ENCODE measurements at regions not wholly inside any gene's neighbourhood (a gene's known extent, or its start where the extent isn't known, plus 50 kb on each side); places are given as distances from the start of the nearest gene placed in this dataset.
"Not testable (repeated sequence)": the region's sequence is repeated elsewhere in the genome, so short reads cannot be mapped to it uniquely, and the experiment has no call there.

- H3K4me3 ChIP-seq (ENCODE audit: low read depth in 1 of 3, low read length in 3 of 3): no peak overlapping the region
- no peak for DNase-seq
- H3K27me3 ChIP-seq (ENCODE audit: control insufficient read depth in 3 of 3, insufficient read depth in 3 of 3, low read length in 3 of 3): no peaks in the 10 kb centered on the region
- no peaks in the 10 kb centered on the region for H3K36me3 ChIP-seq (ENCODE audit: control insufficient read depth in 3 of 3, insufficient read depth in 2 of 3, low read depth in 1 of 3, low read length in 3 of 3)
- H3K9me3 ChIP-seq (ENCODE audit: control insufficient read depth in 2 of 2, insufficient read depth in 1 of 2, low read depth in 1 of 2, low read length in 1 of 2): peaks cover 0 to 5% of the 10 kb centered on the region in 2 donors
- H3K4me1 ChIP-seq (ENCODE audit: control insufficient read depth in 3 of 3, insufficient read depth in 2 of 3, low read depth in 1 of 3, low read length in 2 of 3): no peaks in the 10 kb centered on the region
- FAIRE-seq: no peak
- peak overlapping the region in 1 of 3 donors; percentile 36 for H3K27ac ChIP-seq (ENCODE audit: low read depth in 1 of 3, low read length in 2 of 3)
- WGBS, 3 donors: 68 to 76% (median 72%) methylated on average over 17 of the region's 17 CpGs
These were observed 133.6 kb upstream of the NCOR2 start for GRCh38 chr12:124700810-124701592.

DNA sequence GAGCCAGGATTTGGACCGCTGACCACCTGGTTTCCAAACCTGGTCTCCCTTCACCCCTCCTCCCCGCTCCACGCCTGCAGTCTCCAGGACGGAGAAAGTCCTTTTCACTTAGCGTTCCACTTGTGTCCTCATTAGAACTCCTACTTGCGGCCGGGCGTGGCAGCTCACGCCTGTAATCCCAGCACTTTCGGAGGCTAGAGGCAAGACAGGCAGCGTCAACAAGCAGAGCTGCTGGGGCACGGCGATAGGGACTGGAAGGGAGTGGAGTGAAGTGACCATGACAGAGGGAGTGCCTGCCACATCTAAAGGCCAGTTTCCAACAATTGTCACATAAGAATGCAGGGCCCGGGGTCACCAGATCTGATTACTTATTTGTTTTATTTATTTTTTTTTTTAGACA, 132.5 kb upstream of the NCOR2 start:
- no peaks in the 10 kb centered on the region for H3K4me1 ChIP-seq (ENCODE audit: control insufficient read depth in 3 of 3, insufficient read depth in 2 of 3, low read depth in 1 of 3, low read length in 2 of 3)
- DNase-seq (peak in 1 of 2 donors; percentile 25), FAIRE-seq (no peak)
- H3K36me3 ChIP-seq (ENCODE audit: control insufficient read depth in 3 of 3, insufficient read depth in 2 of 3, low read depth in 1 of 3, low read length in 3 of 3): no peaks in the 10 kb centered on the region
- H3K27ac ChIP-seq (ENCODE audit: low read depth in 1 of 3, low read length in 2 of 3): no peak overlapping the region
- H3K27me3 ChIP-seq (ENCODE audit: control insufficient read depth in 3 of 3, insufficient read depth in 3 of 3, low read length in 3 of 3): no peaks in the 10 kb centered on the region
- peaks cover 0 to 5% of the 10 kb centered on the region in 2 donors for H3K9me3 ChIP-seq (ENCODE audit: control insufficient read depth in 2 of 2, insufficient read depth in 1 of 2, low read depth in 1 of 2, low read length in 1 of 2)
- WGBS, 3 donors: 33 to 77% (median 57%) methylated on average over 14 of the region's 14 CpGs
- H3K4me3 ChIP-seq (ENCODE audit: low read depth in 1 of 3, low read length in 3 of 3): no peak overlapping the region

DNA sequence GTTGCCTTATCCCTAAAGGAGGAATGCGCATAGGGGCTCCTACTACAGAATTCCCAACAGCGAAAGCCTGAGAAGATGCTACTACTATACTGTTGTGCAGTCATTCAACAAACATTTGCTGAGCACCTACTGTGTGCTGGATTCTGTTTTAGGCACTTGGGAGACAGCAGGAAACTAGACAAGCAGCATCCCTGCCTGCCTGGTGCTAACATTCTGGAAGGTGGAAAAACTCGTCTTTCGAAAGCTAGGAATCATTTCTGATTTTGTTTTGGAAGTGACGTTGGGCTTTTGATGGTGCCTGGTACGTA, 131.5 kb upstream of the NCOR2 start:
- Histone ChIP-seq H3K4me1 (ENCODE audit: control insufficient read depth in 3 of 3, insufficient read depth in 2 of 3, low read depth in 1 of 3, low read length in 2 of 3) (no peaks in the 10 kb centered on the region), H3K4me3 (ENCODE audit: low read depth in 1 of 3, low read length in 3 of 3) (no peak overlapping the region), H3K27me3 (ENCODE audit: control insufficient read depth in 3 of 3, insufficient read depth in 3 of 3, low read length in 3 of 3) (no peaks in the 10 kb centered on the region), H3K27ac (ENCODE audit: low read depth in 1 of 3, low read length in 2 of 3) (peak overlapping the region in 1 of 3 donors; percentile 48), H3K9me3 (ENCODE audit: control insufficient read depth in 2 of 2, insufficient read depth in 1 of 2, low read depth in 1 of 2, low read length in 1 of 2) (peaks cover 0 to 5% of the 10 kb centered on the region in 2 donors), H3K36me3 (ENCODE audit: control insufficient read depth in 3 of 3, insufficient read depth in 2 of 3, low read depth in 1 of 3, low read length in 3 of 3) (no peaks in the 10 kb centered on the region)
- DNase-seq (no peak), FAIRE-seq (no peak)
- 75 to 88% (median 77%) methylated on average over 6 of the region's 6 CpGs for WGBS, 3 donors

- no peaks in the 10 kb centered on the region for H3K36me3 ChIP-seq (ENCODE audit: control insufficient read depth in 3 of 3, insufficient read depth in 2 of 3, low read depth in 1 of 3, low read length in 3 of 3)
- peaks cover 0 to 7% of the 10 kb centered on the region in 2 donors for H3K9me3 ChIP-seq (ENCODE audit: control insufficient read depth in 2 of 2, insufficient read depth in 1 of 2, low read depth in 1 of 2, low read length in 1 of 2)
- peak overlapping the region in 1 of 3 donors; percentile 48 for H3K27ac ChIP-seq (ENCODE audit: low read depth in 1 of 3, low read length in 2 of 3)
- H3K4me1 ChIP-seq (ENCODE audit: control insufficient read depth in 3 of 3, insufficient read depth in 2 of 3, low read depth in 1 of 3, low read length in 2 of 3): no peaks in the 10 kb centered on the region
- no peak overlapping the region for H3K4me3 ChIP-seq (ENCODE audit: low read depth in 1 of 3, low read length in 3 of 3)
- FAIRE-seq: no peak
- 55 to 68% (median 67%) methylated on average over 15 of the region's 15 CpGs for WGBS, 3 donors
- H3K27me3 ChIP-seq (ENCODE audit: control insufficient read depth in 3 of 3, insufficient read depth in 3 of 3, low read length in 3 of 3): no peaks in the 10 kb centered on the region
- no peak for DNase-seq
These were observed 131.0 kb upstream of the NCOR2 start for GRCh38 chr12:124698211-124698997.

DNA sequence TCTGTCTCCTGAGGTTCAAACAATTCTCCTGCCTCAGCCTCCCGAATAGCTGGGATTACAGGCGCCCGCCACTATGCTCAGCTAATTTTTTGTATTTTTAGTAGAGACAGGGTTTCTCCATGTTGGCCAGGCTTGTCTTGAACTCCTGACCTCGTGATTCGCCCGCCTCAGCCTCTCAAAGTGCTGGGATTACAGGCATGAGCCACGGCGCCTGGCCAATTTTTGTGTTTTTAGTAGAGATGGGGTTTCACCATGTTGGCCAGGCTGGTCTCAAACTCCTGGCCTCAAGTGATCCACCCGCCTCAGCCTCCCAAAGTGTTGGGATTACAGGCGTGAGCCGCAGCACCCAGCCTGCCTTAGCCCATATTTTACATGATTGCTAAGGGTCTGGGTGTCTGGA, 130.3 kb upstream of the NCOR2 start:
- H3K36me3 ChIP-seq (ENCODE audit: control insufficient read depth in 3 of 3, insufficient read depth in 2 of 3, low read depth in 1 of 3, low read length in 3 of 3); H3K4me3 ChIP-seq (ENCODE audit: low read depth in 1 of 3, low read length in 3 of 3); H3K27ac ChIP-seq (ENCODE audit: low read depth in 1 of 3, low read length in 2 of 3); DNase-seq; FAIRE-seq; H3K27me3 ChIP-seq (ENCODE audit: control insufficient read depth in 3 of 3, insufficient read depth in 3 of 3, low read length in 3 of 3); H3K4me1 ChIP-seq (ENCODE audit: control insufficient read depth in 3 of 3, insufficient read depth in 2 of 3, low read depth in 1 of 3, low read length in 2 of 3): not testable (repeated sequence)
- peaks cover 0 to 14% of the 10 kb centered on the region in 2 donors for H3K9me3 ChIP-seq (ENCODE audit: control insufficient read depth in 2 of 2, insufficient read depth in 1 of 2, low read depth in 1 of 2, low read length in 1 of 2)
- WGBS, 3 donors: 78 to 92% (median 90%) methylated on average over 10 to 11 of the region's 11 CpGs

GRCh38 chr12:124696693-124697476, 129.5 kb upstream of the NCOR2 start:
- DNase-seq (peak in 1 of 2 donors; percentile 22), FAIRE-seq (no peak)
- H3K27me3 ChIP-seq (ENCODE audit: control insufficient read depth in 3 of 3, insufficient read depth in 3 of 3, low read length in 3 of 3): no peaks in the 10 kb centered on the region
- H3K36me3 ChIP-seq (ENCODE audit: control insufficient read depth in 3 of 3, insufficient read depth in 2 of 3, low read depth in 1 of 3, low read length in 3 of 3): no peaks in the 10 kb centered on the region
- H3K4me1 ChIP-seq (ENCODE audit: control insufficient read depth in 3 of 3, insufficient read depth in 2 of 3, low read depth in 1 of 3, low read length in 2 of 3): no peaks in the 10 kb centered on the region
- WGBS, 3 donors: 8 to 49% (median 30%) methylated on average over 3 of the region's 3 CpGs
- H3K27ac ChIP-seq (ENCODE audit: low read depth in 1 of 3, low read length in 2 of 3): no peak overlapping the region
- H3K4me3 ChIP-seq (ENCODE audit: low read depth in 1 of 3, low read length in 3 of 3): no peak overlapping the region
- peaks cover 0 to 22% of the 10 kb centered on the region in 2 donors for H3K9me3 ChIP-seq (ENCODE audit: control insufficient read depth in 2 of 2, insufficient read depth in 1 of 2, low read depth in 1 of 2, low read length in 1 of 2)

GRCh38 chr12:124695861-124696260, 128.4 kb upstream of the NCOR2 start:
- Histone ChIP-seq H3K27ac (ENCODE audit: low read depth in 1 of 3, low read length in 2 of 3) (no peak overlapping the region), H3K9me3 (ENCODE audit: control insufficient read depth in 2 of 2, insufficient read depth in 1 of 2, low read depth in 1 of 2, low read length in 1 of 2) (peaks cover 0 to 30% of the 10 kb centered on the region in 2 donors), H3K36me3 (ENCODE audit: control insufficient read depth in 3 of 3, insufficient read depth in 2 of 3, low read depth in 1 of 3, low read length in 3 of 3) (no peaks in the 10 kb centered on the region), H3K4me3 (ENCODE audit: low read depth in 1 of 3, low read length in 3 of 3) (no peak overlapping the region), H3K4me1 (ENCODE audit: control insufficient read depth in 3 of 3, insufficient read depth in 2 of 3, low read depth in 1 of 3, low read length in 2 of 3) (no peaks in the 10 kb centered on the region), H3K27me3 (ENCODE audit: control insufficient read depth in 3 of 3, insufficient read depth in 3 of 3, low read length in 3 of 3) (no peaks in the 10 kb centered on the region)
- no peak for DNase-seq
- WGBS, 3 donors: 47 to 71% (median 55%) methylated on average over 5 of the region's 5 CpGs
- FAIRE-seq: no peak

DNA sequence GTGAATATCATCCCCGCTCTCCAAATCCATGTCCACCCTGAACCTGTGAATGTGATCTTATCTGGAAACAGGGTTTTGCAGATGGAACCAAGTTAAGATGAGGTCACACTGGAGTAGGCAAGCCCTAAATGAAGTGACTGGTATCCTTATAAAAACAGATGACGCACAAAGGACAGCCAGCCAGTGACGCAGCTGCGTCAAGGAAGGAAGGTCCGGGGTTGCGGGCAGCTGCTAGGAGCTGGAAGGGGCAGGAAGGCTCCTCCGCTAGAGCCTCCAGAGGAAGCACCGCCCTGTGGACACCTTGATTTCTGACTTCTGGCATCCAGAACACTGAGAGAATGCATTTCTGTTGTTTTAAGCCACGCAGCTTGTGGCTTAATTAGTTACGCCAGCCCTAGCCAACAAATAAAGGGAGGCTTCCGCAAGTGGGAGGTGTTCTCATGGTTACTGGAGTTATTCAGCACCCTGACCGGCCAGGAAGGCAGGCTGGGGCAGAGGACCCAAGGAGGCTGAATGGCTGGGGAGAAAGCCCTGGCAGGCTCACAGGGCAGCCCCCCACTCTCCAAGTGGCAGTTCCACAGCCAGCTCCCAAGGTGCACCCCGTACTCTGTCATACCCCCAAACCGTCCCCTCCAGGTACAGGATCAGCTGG, 127.6 kb upstream of the NCOR2 start:
- 81 to 84% (median 83%) methylated on average over 14 of the region's 14 CpGs for WGBS, 3 donors
- Histone ChIP-seq H3K36me3 (ENCODE audit: control insufficient read depth in 3 of 3, insufficient read depth in 2 of 3, low read depth in 1 of 3, low read length in 3 of 3) (no peaks in the 10 kb centered on the region), H3K4me3 (ENCODE audit: low read depth in 1 of 3, low read length in 3 of 3) (no peak overlapping the region), H3K4me1 (ENCODE audit: control insufficient read depth in 3 of 3, insufficient read depth in 2 of 3, low read depth in 1 of 3, low read length in 2 of 3) (no peaks in the 10 kb centered on the region), H3K27ac (ENCODE audit: low read depth in 1 of 3, low read length in 2 of 3) (peak overlapping the region in 1 of 3 donors; percentile 8), H3K9me3 (ENCODE audit: control insufficient read depth in 2 of 2, insufficient read depth in 1 of 2, low read depth in 1 of 2, low read length in 1 of 2) (peaks cover 0 to 30% of the 10 kb centered on the region in 2 donors), H3K27me3 (ENCODE audit: control insufficient read depth in 3 of 3, insufficient read depth in 3 of 3, low read length in 3 of 3) (no peaks in the 10 kb centered on the region)
- FAIRE-seq: no peak
- DNase-seq: no peak

All from small intestine (tissue), 7 donors.